GM19324 (cell line): ENCODE measurements at regions not wholly inside any gene's neighbourhood (a gene's known extent, or its start where the extent isn't known, plus 50 kb on each side); places are given as distances from the start of the nearest gene placed in this dataset.
"Not testable (repeated sequence)": the region's sequence is repeated elsewhere in the genome, so short reads cannot be mapped to it uniquely, and the experiment has no call there.

Experiments used
- ATAC-seq: cut with Tn5 transposase; IDR thresholded peaks from one replicate; pipeline ENCODE4 v1.9.1; 2021; ENCODE audit warnings: mild to moderate bottlenecking, moderate library complexity; ENCODE audit not compliant: unreplicated experiment, low FRiP score

GRCh38 chr11:11722246-11722645 is 100.4 kb upstream of the GALNT18 start:
- ATAC-seq: no peak

- ATAC-seq: no peak
Observed at GRCh38 chr11:11718511-11718910, 96.7 kb upstream of the GALNT18 start.

- ATAC-seq: no peak
Observed at GRCh38 chr11:11717064-11717725, 95.4 kb upstream of the GALNT18 start.

GRCh38 chr11:11715075-11715474 is 93.3 kb upstream of the GALNT18 start:
- not testable (repeated sequence) for ATAC-seq

GRCh38 chr11:11710556-11710955 is 88.8 kb upstream of the GALNT18 start:
- ATAC-seq: no peak

- ATAC-seq: no peak
Observed at GRCh38 chr11:11709447-11710239, 87.8 kb upstream of the GALNT18 start.

- no peak for ATAC-seq
Observed at GRCh38 chr11:11708256-11708655, 86.5 kb upstream of the GALNT18 start.

GRCh38 chr11:11706028-11706427 is 84.2 kb upstream of the GALNT18 start:
- ATAC-seq: no peak

GRCh38 chr11:11703885-11704284 is 82.1 kb upstream of the GALNT18 start:
- ATAC-seq: no peak

GRCh38 chr11:11701070-11701469 is 79.3 kb upstream of the GALNT18 start:
- ATAC-seq: no peak

- no peak for ATAC-seq
Observed at GRCh38 chr11:11697796-11698195, 76.0 kb upstream of the GALNT18 start.

- no peak for ATAC-seq
Observed at GRCh38 chr11:11691296-11692151, 69.7 kb upstream of the GALNT18 start.

- no peak for ATAC-seq
Observed at GRCh38 chr11:11681536-11681935, 59.7 kb upstream of the GALNT18 start.

GRCh38 chr11:11677672-11678356 is 56.0 kb upstream of the GALNT18 start:
- ATAC-seq: no peak

- no peak for ATAC-seq
Observed at GRCh38 chr11:11675671-11676181, 53.9 kb upstream of the GALNT18 start.

GRCh38 chr11:11672789-11673188 is 51.0 kb upstream of the GALNT18 start:
- ATAC-seq: no peak

GRCh38 chr11:11672101-11672500 is 50.3 kb upstream of the GALNT18 start:
- ATAC-seq: no peak
